ENCODE measurements at regions not wholly inside any gene's neighbourhood (a gene's known extent, or its start where the extent isn't known, plus 50 kb on each side); places are given as distances from the start of the nearest gene placed in this dataset.

DNA sequence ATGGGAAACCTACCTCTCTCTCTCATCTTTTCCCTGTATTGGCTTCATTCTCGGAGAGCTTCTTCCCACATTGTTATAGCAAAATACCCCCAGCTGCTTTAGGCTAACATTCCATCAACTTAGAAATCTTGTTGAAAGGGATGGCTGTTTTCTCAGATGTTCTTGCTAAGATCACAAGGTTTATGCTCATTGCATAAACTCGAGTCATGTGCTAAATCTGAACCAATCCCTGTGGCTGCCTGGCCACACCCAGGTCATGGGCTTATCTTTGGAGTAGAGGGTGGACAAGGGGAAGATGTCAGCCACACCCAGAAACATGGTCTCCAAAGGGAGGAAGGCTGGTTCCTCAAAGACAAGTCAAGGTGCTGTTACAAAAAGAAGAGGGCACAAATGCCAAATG is 150.6 kb upstream of the UMPS start:
- H3K9ac ChIP-seq (ENCODE audit: insufficient read length, low read depth) = no peak overlapping the region
- DNase-seq (ENCODE audit: low read depth, low spot score) = no peak
- peaks cover 19% of the 10 kb centered on the region for H3K27me3 ChIP-seq (ENCODE audit: insufficient read depth, insufficient read length)
- no peak overlapping the region for H3K4me3 ChIP-seq (ENCODE audit: insufficient read length, low read depth)
- H3K4me1 ChIP-seq (ENCODE audit: insufficient read depth, insufficient read length) = no peaks in the 10 kb centered on the region
- TF ChIP-seq YY1 (IDR thresholded peaks at IDR 0.05; ENCODE audit: insufficient read depth, insufficient read length) = no peak
- no peak for TF ChIP-seq ZNF274 (IDR thresholded peaks at IDR 0.05; ENCODE audit: low read depth, low read length)
- TF ChIP-seq SUZ12 (IDR thresholded peaks at IDR 0.05; ENCODE audit: extremely low read depth, insufficient read depth, insufficient read length) = no peak
- H3K36me3 ChIP-seq (ENCODE audit: insufficient read depth, insufficient read length, low read length) = no peaks in the 10 kb centered on the region
- H3K9me3 ChIP-seq (ENCODE audit: insufficient read depth, low read length) = no peaks in the 10 kb centered on the region

DNA sequence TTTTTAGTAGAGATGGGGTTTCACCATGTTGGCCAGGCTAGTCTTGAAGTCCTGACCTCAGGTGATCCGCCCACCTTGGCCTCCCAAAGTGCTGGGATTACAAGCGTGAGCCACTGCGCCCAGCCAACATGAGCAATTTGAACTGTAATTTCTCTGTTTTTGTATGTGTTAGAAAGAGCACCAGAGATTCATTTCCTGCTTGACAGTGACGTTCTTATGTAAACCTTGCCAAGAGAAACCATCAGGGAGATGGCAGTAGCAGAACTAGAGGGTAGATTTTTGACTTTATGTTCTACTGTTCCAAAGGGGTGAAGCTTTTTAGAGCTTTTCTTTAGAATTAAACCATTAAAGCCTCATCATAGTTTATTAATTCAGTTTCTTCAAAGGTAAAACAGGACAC is 148.1 kb upstream of the UMPS start:
- no peak for DNase-seq (ENCODE audit: low read depth, low spot score)
- TF ChIP-seq SUZ12 (IDR thresholded peaks at IDR 0.05; ENCODE audit: extremely low read depth, insufficient read depth, insufficient read length) = no peak
- H3K9me3 ChIP-seq (ENCODE audit: insufficient read depth, low read length) = no peaks in the 10 kb centered on the region
- H3K27me3 ChIP-seq (ENCODE audit: insufficient read depth, insufficient read length) = peaks cover 41% of the 10 kb centered on the region
- no peak overlapping the region for H3K4me3 ChIP-seq (ENCODE audit: insufficient read length, low read depth)
- H3K9ac ChIP-seq (ENCODE audit: insufficient read length, low read depth) = no peak overlapping the region
- H3K36me3 ChIP-seq (ENCODE audit: insufficient read depth, insufficient read length, low read length) = no peaks in the 10 kb centered on the region
- H3K4me1 ChIP-seq (ENCODE audit: insufficient read depth, insufficient read length) = no peaks in the 10 kb centered on the region

DNA sequence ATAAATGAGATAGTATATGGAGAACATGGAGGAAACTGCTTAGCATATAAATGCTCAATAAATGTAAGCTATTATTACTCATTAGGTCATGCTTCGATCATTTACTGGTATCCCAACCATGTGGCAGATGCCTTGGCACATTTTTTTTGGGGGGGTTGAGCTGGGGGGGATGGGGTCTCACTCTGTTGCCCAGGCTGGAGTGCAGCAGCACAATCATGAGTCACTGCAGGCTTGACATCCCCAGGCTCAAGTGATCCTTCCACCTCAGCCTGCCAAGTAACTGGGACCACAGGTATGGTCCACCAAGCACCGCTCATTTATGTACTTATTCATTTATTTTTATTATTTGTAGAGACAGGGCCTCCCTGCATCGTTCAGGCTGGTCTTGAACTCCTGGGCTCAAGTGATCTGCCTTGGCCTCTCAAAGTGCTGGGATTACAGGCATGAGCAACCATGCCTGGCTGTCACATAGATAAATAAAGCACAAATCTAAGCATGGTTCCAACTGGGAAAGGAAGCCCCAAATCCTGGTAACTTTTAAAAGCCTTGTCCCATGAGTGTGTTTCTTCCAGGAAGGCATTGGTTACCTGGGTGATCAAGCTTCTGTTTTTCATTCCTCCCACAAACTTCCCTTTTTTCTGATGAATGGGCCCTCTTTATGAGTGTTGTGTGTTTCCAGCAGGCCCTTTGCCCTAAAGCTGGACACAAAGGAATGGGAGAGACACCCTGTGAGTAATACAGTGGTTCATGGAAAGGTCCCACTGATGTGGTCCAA is 147.4 kb upstream of the UMPS start:
- no peaks in the 10 kb centered on the region for H3K4me1 ChIP-seq (ENCODE audit: insufficient read depth, insufficient read length)
- no peaks in the 10 kb centered on the region for H3K36me3 ChIP-seq (ENCODE audit: insufficient read depth, insufficient read length, low read length)
- H3K4me3 ChIP-seq (ENCODE audit: insufficient read length, low read depth) = no peak overlapping the region
- TF ChIP-seq ZNF274 (IDR thresholded peaks at IDR 0.05; ENCODE audit: low read depth, low read length) (no peak), SUZ12 (IDR thresholded peaks at IDR 0.05; ENCODE audit: extremely low read depth, insufficient read depth, insufficient read length) (no peak), YY1 (IDR thresholded peaks at IDR 0.05; ENCODE audit: insufficient read depth, insufficient read length) (no peak)
- no peak for DNase-seq (ENCODE audit: low read depth, low spot score)
- H3K27me3 ChIP-seq (ENCODE audit: insufficient read depth, insufficient read length) = peaks cover 41% of the 10 kb centered on the region
- H3K9ac ChIP-seq (ENCODE audit: insufficient read length, low read depth) = no peak overlapping the region
- no peaks in the 10 kb centered on the region for H3K9me3 ChIP-seq (ENCODE audit: insufficient read depth, low read length)

DNA sequence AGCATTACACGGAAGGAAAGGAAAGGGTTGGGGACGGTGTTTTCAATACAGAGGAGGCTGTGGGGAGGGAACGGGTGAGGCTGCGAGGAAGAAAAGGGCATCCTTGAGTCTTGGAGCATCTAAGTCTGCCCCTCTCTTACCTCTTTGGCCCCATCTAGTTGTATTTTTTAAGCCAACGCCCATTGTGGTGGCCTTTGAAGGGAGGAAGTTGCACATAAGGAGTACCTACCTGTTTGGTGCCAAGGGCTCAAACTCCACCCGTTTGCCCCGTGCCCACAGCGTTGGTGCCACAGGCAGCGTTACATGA is 146.1 kb upstream of the UMPS start:
- Histone ChIP-seq H3K36me3 (ENCODE audit: insufficient read depth, insufficient read length, low read length) (no peaks in the 10 kb centered on the region), H3K9ac (ENCODE audit: insufficient read length, low read depth) (peak overlapping the region; percentile 26), H3K4me1 (ENCODE audit: insufficient read depth, insufficient read length) (no peaks in the 10 kb centered on the region), H3K27me3 (ENCODE audit: insufficient read depth, insufficient read length) (peaks cover 41% of the 10 kb centered on the region), H3K9me3 (ENCODE audit: insufficient read depth, low read length) (no peaks in the 10 kb centered on the region), H3K4me3 (ENCODE audit: insufficient read length, low read depth) (peak overlapping the region; percentile 69)
- DNase-seq (ENCODE audit: low read depth, low spot score) = no peak
- TF ChIP-seq ZNF274 (IDR thresholded peaks at IDR 0.05; ENCODE audit: low read depth, low read length) (no peak), SUZ12 (IDR thresholded peaks at IDR 0.05; ENCODE audit: extremely low read depth, insufficient read depth, insufficient read length) (no peak), YY1 (IDR thresholded peaks at IDR 0.05; ENCODE audit: insufficient read depth, insufficient read length) (no peak)

DNA sequence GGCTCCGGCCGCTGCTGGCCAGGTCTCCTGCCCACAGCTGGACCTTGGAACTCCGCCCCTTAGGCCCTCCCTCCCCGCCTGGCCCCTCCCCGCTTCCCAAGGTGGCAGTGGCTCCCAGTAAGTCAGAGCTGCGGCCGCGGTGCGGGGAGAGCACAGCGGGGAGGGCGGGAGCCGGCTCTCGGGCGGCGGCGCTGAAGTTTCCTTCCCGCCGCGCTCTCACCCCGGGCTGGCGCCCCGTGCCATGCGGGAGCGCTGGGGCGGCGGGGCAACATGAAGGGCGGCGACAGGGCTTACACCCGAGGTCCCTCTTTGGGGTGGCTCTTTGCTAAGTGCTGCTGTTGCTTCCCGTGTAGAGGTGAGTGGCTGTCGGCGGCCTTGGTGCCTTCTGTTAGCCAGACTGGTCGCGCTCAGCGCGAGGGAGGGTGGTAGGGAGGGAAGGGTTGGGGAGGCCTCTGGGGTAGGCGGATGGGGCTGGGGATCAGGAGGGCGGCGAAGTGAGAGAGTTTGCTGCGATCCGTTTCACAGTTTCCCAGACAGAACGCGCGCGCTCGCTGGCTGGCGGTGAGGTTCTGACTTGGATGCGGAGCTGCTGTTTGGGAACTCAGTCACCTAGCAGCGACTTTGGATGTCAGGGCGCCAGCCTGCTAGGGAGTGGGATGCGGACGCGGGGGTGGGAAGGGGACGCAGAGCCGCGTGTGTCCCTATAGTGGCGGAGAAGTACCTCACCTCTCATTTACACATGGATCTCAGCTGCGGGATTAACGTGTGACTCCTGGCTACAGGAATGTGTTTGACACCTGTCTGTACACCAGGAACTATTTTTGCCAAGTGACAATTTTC is 145.5 kb upstream of the UMPS start:
- Histone ChIP-seq H3K4me3 (ENCODE audit: insufficient read length, low read depth) (peak overlapping the region; percentile 69), H3K4me1 (ENCODE audit: insufficient read depth, insufficient read length) (no peaks in the 10 kb centered on the region), H3K9me3 (ENCODE audit: insufficient read depth, low read length) (no peaks in the 10 kb centered on the region), H3K36me3 (ENCODE audit: insufficient read depth, insufficient read length, low read length) (no peaks in the 10 kb centered on the region), H3K27me3 (ENCODE audit: insufficient read depth, insufficient read length) (peaks cover 41% of the 10 kb centered on the region), H3K9ac (ENCODE audit: insufficient read length, low read depth) (peak overlapping the region; percentile 76)
- TF ChIP-seq ZNF274 (IDR thresholded peaks at IDR 0.05; ENCODE audit: low read depth, low read length) (no peak), SUZ12 (IDR thresholded peaks at IDR 0.05; ENCODE audit: extremely low read depth, insufficient read depth, insufficient read length) (no peak), YY1 (IDR thresholded peaks at IDR 0.05; ENCODE audit: insufficient read depth, insufficient read length) (no peak)
- peak; percentile 35 for DNase-seq (ENCODE audit: low read depth, low spot score)

DNA sequence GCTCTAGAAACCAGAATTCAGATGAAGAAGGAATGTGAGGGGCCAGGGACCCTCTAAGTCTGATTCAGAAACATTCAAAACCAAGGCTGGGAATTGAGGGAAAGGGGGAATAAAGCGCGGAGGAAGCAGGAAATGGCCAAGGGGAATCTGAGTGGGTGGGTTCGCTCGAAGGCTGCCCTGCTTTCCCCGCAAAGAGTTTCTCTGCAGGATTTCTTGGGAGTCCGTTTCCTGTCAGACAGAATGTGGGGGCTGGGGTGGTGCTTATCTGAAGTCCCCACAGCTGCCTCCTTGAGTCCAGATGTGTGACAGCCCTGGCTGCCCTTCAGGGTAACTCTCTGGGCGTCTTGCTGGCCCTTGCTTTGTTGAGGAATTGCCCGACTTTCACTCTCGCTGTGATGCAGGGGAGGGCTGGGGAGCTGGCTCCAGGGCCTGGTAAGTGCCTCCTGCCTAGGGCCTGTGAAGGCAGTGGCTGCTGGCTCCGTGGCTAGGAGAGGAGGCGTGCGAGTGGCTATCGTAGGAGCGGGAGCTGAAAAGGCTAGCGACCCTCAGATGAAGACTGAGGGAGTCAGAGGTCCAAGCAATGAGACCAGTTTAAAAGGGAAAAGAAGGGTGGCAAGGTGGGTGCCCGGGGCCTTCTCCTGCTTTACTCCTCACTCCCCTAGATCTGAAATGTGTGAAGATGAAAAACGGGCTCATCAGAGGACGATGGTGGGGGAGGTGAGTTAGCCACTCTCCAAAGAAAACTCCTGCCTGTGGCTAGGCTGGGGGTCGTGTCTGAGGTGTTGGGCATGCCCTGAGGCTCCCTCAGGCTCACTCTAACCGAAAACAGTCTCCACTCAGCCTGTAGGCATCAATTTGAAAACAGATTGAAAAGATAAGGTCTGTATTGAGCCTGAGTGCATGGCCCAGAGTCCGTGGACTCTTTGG is 143.9 kb upstream of the UMPS start:
- H3K9ac ChIP-seq (ENCODE audit: insufficient read length, low read depth) = peak overlapping the region; percentile 58
- H3K9me3 ChIP-seq (ENCODE audit: insufficient read depth, low read length) = no peaks in the 10 kb centered on the region
- DNase-seq (ENCODE audit: low read depth, low spot score) = no peak
- H3K4me1 ChIP-seq (ENCODE audit: insufficient read depth, insufficient read length) = no peaks in the 10 kb centered on the region
- peaks cover 41% of the 10 kb centered on the region for H3K27me3 ChIP-seq (ENCODE audit: insufficient read depth, insufficient read length)
- no peak for TF ChIP-seq YY1 (IDR thresholded peaks at IDR 0.05; ENCODE audit: insufficient read depth, insufficient read length)
- H3K36me3 ChIP-seq (ENCODE audit: insufficient read depth, insufficient read length, low read length) = no peaks in the 10 kb centered on the region
- H3K4me3 ChIP-seq (ENCODE audit: insufficient read length, low read depth) = peak overlapping the region; percentile 22

DNA sequence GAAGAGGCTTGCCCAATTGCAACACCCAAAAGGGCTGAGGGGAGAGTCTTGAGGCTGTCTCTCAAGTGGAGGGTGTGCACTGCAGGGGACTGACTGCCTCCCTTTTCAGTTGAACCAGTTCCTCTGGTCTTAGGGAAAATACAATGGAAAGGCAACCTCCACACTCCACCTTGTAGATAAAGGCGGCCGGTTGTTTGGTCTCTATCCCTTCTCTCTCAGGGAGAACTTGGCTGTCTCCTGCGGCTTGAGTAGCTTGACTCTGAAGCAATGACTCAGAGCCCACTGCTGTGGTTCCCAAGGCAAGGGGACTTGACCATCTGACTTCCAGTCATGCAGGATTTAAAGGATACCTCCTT is 143.2 kb upstream of the UMPS start:
- Histone ChIP-seq H3K36me3 (ENCODE audit: insufficient read depth, insufficient read length, low read length) (no peaks in the 10 kb centered on the region), H3K9ac (ENCODE audit: insufficient read length, low read depth) (no peak overlapping the region), H3K27me3 (ENCODE audit: insufficient read depth, insufficient read length) (peaks cover 41% of the 10 kb centered on the region), H3K4me3 (ENCODE audit: insufficient read length, low read depth) (no peak overlapping the region), H3K4me1 (ENCODE audit: insufficient read depth, insufficient read length) (no peaks in the 10 kb centered on the region), H3K9me3 (ENCODE audit: insufficient read depth, low read length) (no peaks in the 10 kb centered on the region)
- no peak for TF ChIP-seq ZNF274 (IDR thresholded peaks at IDR 0.05; ENCODE audit: low read depth, low read length)
- TF ChIP-seq YY1 (IDR thresholded peaks at IDR 0.05; ENCODE audit: insufficient read depth, insufficient read length) = no peak
- TF ChIP-seq SUZ12 (IDR thresholded peaks at IDR 0.05; ENCODE audit: extremely low read depth, insufficient read depth, insufficient read length) = no peak
- DNase-seq (ENCODE audit: low read depth, low spot score) = no peak
